Keratinocyte (primary cell): ENCODE measurements at regions not wholly inside any gene's neighbourhood (a gene's known extent, or its start where the extent isn't known, plus 50 kb on each side); places are given as distances from the start of the nearest gene placed in this dataset.

Experiments used
- EZH2 ChIP-seq: IDR thresholded peaks from one replicate; pipeline ENCODE4 v1.6.1; 2012; ENCODE audit warnings: inconsistent platforms, mild to moderate bottlenecking, low read length, moderate library complexity
- TF ChIP-seq, protein P1 (sequence below), 3 experiments: IDR thresholded peaks in 1 of 3; conservative IDR thresholded peaks in 1 of 3; optimal IDR thresholded peaks in 1 of 3; 2 replicates in 2 of 3; 3 replicates in 1 of 3; pipeline versions ENCODE3 to v1.5.1; 2011; ENCODE audit warnings: low read length in 3 of 3, mild to moderate bottlenecking in 3 of 3, moderate library complexity in 2 of 3, control low read depth in 1 of 3, inconsistent platforms in 1 of 3; ENCODE audit not compliant: insufficient read depth in 2 of 3; ENCODE audit errors: extremely low read depth in 1 of 3

GRCh38 chr16:49057391-49057790, 224.2 kb downstream of the CBLN1 start:
- TF ChIP-seq, protein P1, sequence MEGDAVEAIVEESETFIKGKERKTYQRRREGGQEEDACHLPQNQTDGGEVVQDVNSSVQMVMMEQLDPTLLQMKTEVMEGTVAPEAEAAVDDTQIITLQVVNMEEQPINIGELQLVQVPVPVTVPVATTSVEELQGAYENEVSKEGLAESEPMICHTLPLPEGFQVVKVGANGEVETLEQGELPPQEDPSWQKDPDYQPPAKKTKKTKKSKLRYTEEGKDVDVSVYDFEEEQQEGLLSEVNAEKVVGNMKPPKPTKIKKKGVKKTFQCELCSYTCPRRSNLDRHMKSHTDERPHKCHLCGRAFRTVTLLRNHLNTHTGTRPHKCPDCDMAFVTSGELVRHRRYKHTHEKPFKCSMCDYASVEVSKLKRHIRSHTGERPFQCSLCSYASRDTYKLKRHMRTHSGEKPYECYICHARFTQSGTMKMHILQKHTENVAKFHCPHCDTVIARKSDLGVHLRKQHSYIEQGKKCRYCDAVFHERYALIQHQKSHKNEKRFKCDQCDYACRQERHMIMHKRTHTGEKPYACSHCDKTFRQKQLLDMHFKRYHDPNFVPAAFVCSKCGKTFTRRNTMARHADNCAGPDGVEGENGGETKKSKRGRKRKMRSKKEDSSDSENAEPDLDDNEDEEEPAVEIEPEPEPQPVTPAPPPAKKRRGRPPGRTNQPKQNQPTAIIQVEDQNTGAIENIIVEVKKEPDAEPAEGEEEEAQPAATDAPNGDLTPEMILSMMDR (optimal IDR thresholded peaks at IDR 0.05 in 1 of 3, IDR thresholded peaks at IDR 0.05 in 1 of 3, conservative IDR thresholded peaks at IDR 0.05 in 1 of 3; ENCODE audit: extremely low read depth in 1 of 3, insufficient read depth in 2 of 3, low read length in 3 of 3): no peak
- no peak for TF ChIP-seq EZH2
